HS-5 (cell line): ENCODE measurements at regions not wholly inside any gene's neighbourhood (a gene's known extent, or its start where the extent isn't known, plus 50 kb on each side); places are given as distances from the start of the nearest gene placed in this dataset.

ENCODE experiments used
- DNase-seq: peaks from one replicate; pipeline ENCODE4 v3.0.0-alpha.2; 2012; ENCODE audit warnings: low read depth

GRCh38 chr13:103976371-103976770, 910.2 kb upstream of the SLC10A2 start:
- no peak for DNase-seq

GRCh38 chr13:103973740-103974139, 907.5 kb upstream of the SLC10A2 start:
- DNase-seq: no peak

- no peak for DNase-seq
These were observed 903.4 kb upstream of the SLC10A2 start for GRCh38 chr13:103969520-103970050.

GRCh38 chr13:103965506-103966243, 899.5 kb upstream of the SLC10A2 start:
- no peak for DNase-seq

GRCh38 chr13:103961784-103962183, 895.6 kb upstream of the SLC10A2 start:
- DNase-seq: no peak

GRCh38 chr13:103961129-103961528, 894.9 kb upstream of the SLC10A2 start:
- DNase-seq: no peak

GRCh38 chr13:103960001-103960400, 893.8 kb upstream of the SLC10A2 start:
- no peak for DNase-seq

- DNase-seq: no peak
These were observed 892.5 kb upstream of the SLC10A2 start for GRCh38 chr13:103958691-103959090.

- no peak for DNase-seq
These were observed 891.7 kb upstream of the SLC10A2 start for GRCh38 chr13:103957939-103958338.

GRCh38 chr13:103953859-103954258, 887.6 kb upstream of the SLC10A2 start:
- DNase-seq: no peak

GRCh38 chr13:103952183-103952582, 886.0 kb upstream of the SLC10A2 start:
- no peak for DNase-seq

GRCh38 chr13:103948426-103948825, 882.2 kb upstream of the SLC10A2 start:
- no peak for DNase-seq

GRCh38 chr13:103945836-103946235, 879.6 kb upstream of the SLC10A2 start:
- no peak for DNase-seq

GRCh38 chr13:103941506-103942140, 875.4 kb upstream of the SLC10A2 start:
- no peak for DNase-seq

GRCh38 chr13:103935117-103935516, 868.9 kb upstream of the SLC10A2 start:
- no peak for DNase-seq

GRCh38 chr13:103931885-103932284, 865.7 kb upstream of the SLC10A2 start:
- no peak for DNase-seq

GRCh38 chr13:103931331-103931845, 865.2 kb upstream of the SLC10A2 start:
- no peak for DNase-seq

GRCh38 chr13:103926118-103926517, 859.9 kb upstream of the SLC10A2 start:
- DNase-seq: no peak

- no peak for DNase-seq
These were observed 842.7 kb upstream of the SLC10A2 start for GRCh38 chr13:103908911-103909310.

GRCh38 chr13:103908274-103908673, 842.1 kb upstream of the SLC10A2 start:
- DNase-seq: no peak

GRCh38 chr13:103903790-103904189, 837.6 kb upstream of the SLC10A2 start:
- DNase-seq: no peak

GRCh38 chr13:103898481-103898880, 832.3 kb upstream of the SLC10A2 start:
- DNase-seq: no peak

GRCh38 chr13:103895835-103896531, 829.8 kb upstream of the SLC10A2 start:
- DNase-seq: no peak
